H9 (cell line): ENCODE measurements at regions not wholly inside any gene's neighbourhood (a gene's known extent, or its start where the extent isn't known, plus 50 kb on each side); places are given as distances from the start of the nearest gene placed in this dataset.
"Not testable (repeated sequence)": the region's sequence is repeated elsewhere in the genome, so short reads cannot be mapped to it uniquely, and the experiment has no call there.

ENCODE experiments used
- DNase-seq: peaks from one replicate; pipeline ENCODE4 v3.0.0-alpha.2; 2017
- H2AFZ ChIP-seq: one replicate; pipeline ENCODE4 v1.6.1; 2013; ENCODE audit warnings: mild to moderate bottlenecking, low read length, control low read depth, moderate library complexity
- H2AK5ac ChIP-seq: 2 replicates; pipeline ENCODE4 v1.6.1; 2013; ENCODE audit warnings: low read length, control low read depth, mixed read lengths; ENCODE audit not compliant: insufficient read length
- H2BK120ac ChIP-seq: one replicate; pipeline ENCODE4 v1.6.1; 2013; ENCODE audit warnings: low read depth, mild to moderate bottlenecking, low read length, control low read depth, inconsistent platforms; ENCODE audit not compliant: poor library complexity, severe bottlenecking
- H2BK12ac ChIP-seq: 2 replicates; pipeline ENCODE4 v1.6.1; 2013; ENCODE audit warnings: low read length, control low read depth, mixed read lengths, low read depth; ENCODE audit not compliant: insufficient read length
- H2BK15ac ChIP-seq: 2 replicates; pipeline ENCODE4 v1.6.1; 2013; ENCODE audit warnings: low read depth, low read length, control low read depth
- H2BK20ac ChIP-seq: one replicate; pipeline ENCODE4 v1.6.1; 2013; ENCODE audit warnings: low read depth, mild to moderate bottlenecking, low read length, control low read depth, inconsistent platforms; ENCODE audit not compliant: poor library complexity, severe bottlenecking
- H2BK5ac ChIP-seq: 2 replicates; pipeline ENCODE4 v1.6.1; 2013; ENCODE audit warnings: low read length, control low read depth, mixed read lengths; ENCODE audit not compliant: insufficient read length
- H3K14ac ChIP-seq: 2 replicates; pipeline ENCODE4 v1.6.1; 2013; ENCODE audit warnings: low read length, control low read depth; ENCODE audit not compliant: insufficient read depth
- H3K18ac ChIP-seq: 2 replicates; pipeline ENCODE4 v1.6.1; 2013; ENCODE audit warnings: low read depth, mild to moderate bottlenecking, mixed read lengths, low read length, control low read depth; ENCODE audit not compliant: insufficient read length
- H3K23ac ChIP-seq: 2 replicates; pipeline ENCODE4 v1.6.1; 2013; ENCODE audit warnings: low read length, control low read depth, mixed read lengths, low read depth; ENCODE audit not compliant: insufficient read length
- H3K23me2 ChIP-seq: 2 replicates; pipeline ENCODE4 v1.6.1; 2013; ENCODE audit warnings: low read depth, mild to moderate bottlenecking, mixed read lengths, low read length, control low read depth; ENCODE audit not compliant: insufficient read length, poor library complexity, severe bottlenecking
- H3K27ac ChIP-seq: 2 replicates; pipeline ENCODE4 v1.5.1; 2013; ENCODE audit warnings: low read length, control low read depth, mixed read lengths, low read depth; ENCODE audit not compliant: insufficient read length
- H3K27me3 ChIP-seq: 2 replicates; pipeline ENCODE4 v1.6.1; 2013; ENCODE audit warnings: low read length, control low read depth, inconsistent platforms; ENCODE audit not compliant: insufficient read depth
- H3K4ac ChIP-seq: 2 replicates; pipeline ENCODE4 v1.6.1; 2013; ENCODE audit warnings: low read depth, mild to moderate bottlenecking, control low read depth, inconsistent platforms, low read length, moderate library complexity
- H3K4me1 ChIP-seq: 2 replicates; pipeline ENCODE4 v1.6.1; 2013; ENCODE audit warnings: low read length, control low read depth, inconsistent platforms; ENCODE audit not compliant: insufficient read depth
- H3K4me2 ChIP-seq: 2 replicates; pipeline ENCODE4 v1.6.1; 2013; ENCODE audit warnings: low read length, control low read depth, mixed read lengths; ENCODE audit not compliant: insufficient read length, insufficient read depth
- H3K56ac ChIP-seq: 2 replicates; pipeline ENCODE4 v1.6.1; 2013; ENCODE audit warnings: low read depth, mild to moderate bottlenecking, mixed read lengths, low read length, control low read depth; ENCODE audit not compliant: insufficient read length
- H3K79me1 ChIP-seq: 2 replicates; pipeline ENCODE4 v1.6.1; 2013; ENCODE audit warnings: low read depth, mild to moderate bottlenecking, moderate library complexity, low read length, control low read depth, inconsistent platforms; ENCODE audit not compliant: insufficient read depth, poor library complexity, severe bottlenecking
- H3K79me2 ChIP-seq: 2 replicates; pipeline ENCODE4 v1.6.1; 2013; ENCODE audit warnings: low read length, control low read depth, inconsistent platforms; ENCODE audit not compliant: insufficient read depth
- H3K9ac ChIP-seq: 2 replicates; pipeline ENCODE4 v1.6.1; 2013; ENCODE audit warnings: low read length, control low read depth, mixed read lengths; ENCODE audit not compliant: insufficient read length; ENCODE audit errors: extremely low read depth
- H3K9me3 ChIP-seq: one replicate; pipeline ENCODE4 v1.6.1; 2013; ENCODE audit warnings: low read depth, low read length, inconsistent platforms; ENCODE audit not compliant: control insufficient read depth
- H3T11ph ChIP-seq: one replicate; pipeline ENCODE4 v1.6.1; 2013; ENCODE audit warnings: mild to moderate bottlenecking, low read length, control low read depth, inconsistent platforms
- H4K20me1 ChIP-seq: one replicate; pipeline ENCODE4 v1.6.1; 2013; ENCODE audit not compliant: control insufficient read depth, insufficient read length, insufficient read depth
- H4K5ac ChIP-seq: 2 replicates; pipeline ENCODE4 v1.6.1; 2013; ENCODE audit warnings: low read depth, mild to moderate bottlenecking, mixed read lengths, low read length, control low read depth; ENCODE audit not compliant: insufficient read length
- H4K8ac ChIP-seq: replicated peaks from 2 replicates; pipeline ENCODE4 v1.6.1; 2013; ENCODE audit warnings: low read length, control low read depth, mixed read lengths, low read depth; ENCODE audit not compliant: insufficient read length
- H4K91ac ChIP-seq: 2 replicates; pipeline ENCODE4 v1.6.1; 2013; ENCODE audit warnings: low read depth, mild to moderate bottlenecking, moderate library complexity, mixed read lengths, low read length, control low read depth; ENCODE audit not compliant: insufficient read length
- H3K27ac Mint-ChIP-seq, 3 experiments: 2 replicates in 2 of 3; 3 replicates in 1 of 3; pipeline ENCODE4 v1.8.0; 2020 to 2021; ENCODE audit warnings: mixed read lengths in 3 of 3, mild to moderate bottlenecking in 1 of 3, moderate library complexity in 1 of 3
- H3K27me3 Mint-ChIP-seq: 2 replicates; pipeline ENCODE4 v1.8.0; 2021; ENCODE audit warnings: low read depth, mild to moderate bottlenecking, moderate library complexity, mixed read lengths
- H3K36me3 Mint-ChIP-seq, 3 experiments: 2 replicates in 2 of 3; 3 replicates in 1 of 3; pipeline ENCODE4 v1.8.0; 2020 to 2021; ENCODE audit warnings: low read depth in 3 of 3, mixed read lengths in 3 of 3; ENCODE audit not compliant: insufficient read depth in 1 of 3
- H3K4me1 Mint-ChIP-seq, 2 experiments: 2 replicates each; pipeline ENCODE4 v1.8.0; 2020; ENCODE audit warnings: mixed read lengths in 2 of 2
- H3K4me3 Mint-ChIP-seq, 2 experiments: 2 replicates in 1 of 2; 3 replicates in 1 of 2; pipeline ENCODE4 v1.8.0; 2020 to 2021; ENCODE audit warnings: mild to moderate bottlenecking in 2 of 2, mixed read lengths in 2 of 2, moderate library complexity in 1 of 2
- H3K9me3 Mint-ChIP-seq, 2 experiments: 2 replicates in 1 of 2; 3 replicates in 1 of 2; pipeline ENCODE4 v1.8.0; 2020; ENCODE audit warnings: mild to moderate bottlenecking in 2 of 2, mixed read lengths in 2 of 2, moderate library complexity in 1 of 2
- WGBS: extraction: QIAGEN DNeasy Blood & Tissue Kit; methylation state at CpG from one replicate; pipeline ENCODE4 v1.1.7; 2013; ENCODE audit warnings: missing lambda C conversion rate, low lambda C conversion rate, mixed read lengths; ENCODE audit not compliant: insufficient read length; ENCODE audit errors: extremely low coverage; 5-methylcytosine and 5-hydroxymethylcytosine counted together

- H3K9me3 ChIP-seq, H3K56ac ChIP-seq, H4K91ac ChIP-seq, H3K9me3 Mint-ChIP-seq, H3K27ac ChIP-seq, H3K27me3 Mint-ChIP-seq, H3K27me3 ChIP-seq, H3K79me1 ChIP-seq, H2BK5ac ChIP-seq, H2BK20ac ChIP-seq, H3K27ac Mint-ChIP-seq, H3K4me1 ChIP-seq, H3K4me2 ChIP-seq, DNase-seq, H3K4ac ChIP-seq, H3T11ph ChIP-seq, H2BK15ac ChIP-seq, H3K79me2 ChIP-seq, H3K18ac ChIP-seq, H4K20me1 ChIP-seq, H4K8ac ChIP-seq, H3K23me2 ChIP-seq, H2AK5ac ChIP-seq, H3K36me3 Mint-ChIP-seq, H3K9ac ChIP-seq, H2AFZ ChIP-seq, H3K23ac ChIP-seq, H3K4me3 Mint-ChIP-seq, H2BK12ac ChIP-seq, H3K14ac ChIP-seq, H4K5ac ChIP-seq, H2BK120ac ChIP-seq, H3K4me1 Mint-ChIP-seq: not testable (repeated sequence)
- no CpG with 5 or more reads among the region's 5 CpGs for WGBS
These were observed 133.4 kb downstream of the SPDYE17 start for GRCh38 chr7:76898807-76899206.

DNA sequence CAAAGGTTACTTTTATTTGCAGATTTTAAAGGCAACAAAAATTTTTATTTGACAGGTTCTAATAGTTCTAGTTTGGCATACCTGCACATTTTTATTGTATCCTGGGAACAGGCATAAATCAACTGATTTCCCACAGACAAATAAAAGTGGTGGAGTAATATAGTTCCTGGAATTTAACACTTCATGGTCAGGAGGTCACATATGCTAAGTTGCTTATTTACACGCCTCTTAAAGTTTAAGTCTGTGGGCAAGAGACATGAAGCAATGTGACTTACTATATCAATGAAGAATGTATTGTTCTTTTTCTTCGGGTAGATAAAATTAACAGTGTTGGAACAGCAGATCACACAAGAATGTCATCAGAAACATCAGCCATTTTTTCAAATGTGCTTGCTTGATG lies 135.2 kb downstream of the SPDYE17 start:
- not testable (repeated sequence) for H2BK20ac ChIP-seq, H2BK15ac ChIP-seq, H3K4me1 Mint-ChIP-seq, H3K79me2 ChIP-seq, H2BK12ac ChIP-seq, H4K5ac ChIP-seq, H3K79me1 ChIP-seq, H2AFZ ChIP-seq, H3K27ac Mint-ChIP-seq, H3K14ac ChIP-seq, H3T11ph ChIP-seq, H3K18ac ChIP-seq, H2AK5ac ChIP-seq, H3K9me3 ChIP-seq, H3K56ac ChIP-seq, H2BK5ac ChIP-seq, H3K27ac ChIP-seq, H3K27me3 Mint-ChIP-seq, H3K23me2 ChIP-seq, H2BK120ac ChIP-seq, H4K91ac ChIP-seq, H3K36me3 Mint-ChIP-seq, H3K9me3 Mint-ChIP-seq, H3K4ac ChIP-seq, H3K27me3 ChIP-seq, H3K23ac ChIP-seq, H3K9ac ChIP-seq, H3K4me1 ChIP-seq, DNase-seq, H4K20me1 ChIP-seq, H4K8ac ChIP-seq, H3K4me3 Mint-ChIP-seq, H3K4me2 ChIP-seq
- no CpG with 5 or more reads among the region's 2 CpGs for WGBS

DNA sequence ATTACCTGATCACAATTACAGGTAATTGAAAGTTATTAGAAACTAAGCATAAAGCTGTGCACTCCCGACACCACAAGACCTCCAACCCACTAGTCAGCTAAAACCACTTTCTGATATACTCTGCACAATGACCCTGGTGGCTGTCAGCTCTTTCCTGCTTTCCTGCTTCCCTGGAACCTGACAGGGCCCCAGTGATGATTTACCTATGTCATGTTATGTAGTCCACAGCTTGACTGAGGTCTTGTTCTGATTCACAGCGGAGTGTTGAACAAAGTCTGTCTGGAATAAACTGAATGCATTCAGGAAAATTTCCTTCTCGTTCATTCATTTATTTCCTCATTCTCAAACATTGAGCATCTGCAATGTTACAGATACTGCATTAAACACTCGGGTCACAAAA lies 136.5 kb downstream of the SPDYE17 start:
- H3K4me1 Mint-ChIP-seq, H2BK15ac ChIP-seq, H2AK5ac ChIP-seq: not testable (repeated sequence)

More for the DNA sequence above, 136.5 kb downstream of the SPDYE17 start:
- H3K9me3 ChIP-seq, H3K27me3 Mint-ChIP-seq, H3K27me3 ChIP-seq, H3K23ac ChIP-seq, H2BK5ac ChIP-seq, H3K56ac ChIP-seq, H2BK20ac ChIP-seq, H3K4me2 ChIP-seq, H3K79me1 ChIP-seq, H3K9ac ChIP-seq, H3K4me1 ChIP-seq, H3K27ac Mint-ChIP-seq, H3K9me3 Mint-ChIP-seq, H4K20me1 ChIP-seq, H3K27ac ChIP-seq, H2BK120ac ChIP-seq, H4K5ac ChIP-seq, H3K36me3 Mint-ChIP-seq, H3T11ph ChIP-seq, H2BK12ac ChIP-seq, H3K23me2 ChIP-seq, H3K14ac ChIP-seq, H4K8ac ChIP-seq, H3K4ac ChIP-seq, H3K18ac ChIP-seq, H3K4me3 Mint-ChIP-seq, DNase-seq, H3K79me2 ChIP-seq, H4K91ac ChIP-seq, H2AFZ ChIP-seq: not testable (repeated sequence)
- WGBS, result no CpG with 5 or more reads among the region's 4 CpGs
